ENCODE measurements at regions not wholly inside any gene's neighbourhood (a gene's known extent, or its start where the extent isn't known, plus 50 kb on each side); places are given as distances from the start of the nearest gene placed in this dataset.

- 73% methylated on average over 3 of the region's 3 CpGs for WGBS (ENCODE audit: insufficient coverage)
- Histone ChIP-seq H3K9me3 (ENCODE audit: control insufficient read depth, insufficient read depth, low read length) (no peaks in the 10 kb centered on the region), H3K4me1 (ENCODE audit: control insufficient read depth, insufficient read depth, low read length) (no peaks in the 10 kb centered on the region), H3K27ac (ENCODE audit: low read depth, low read length) (no peak overlapping the region), H3K4me3 (ENCODE audit: low read depth, low read length) (no peak overlapping the region), H3K36me3 (ENCODE audit: control insufficient read depth, insufficient read depth, low read length) (no peaks in the 10 kb centered on the region), H3K27me3 (ENCODE audit: control insufficient read depth, insufficient read depth, low read length) (no peaks in the 10 kb centered on the region)
- DNase-seq (ENCODE audit: low read depth in 4 of 6, low spot score in 6 of 6) = no peak
Measured at GRCh38 chr1:238409191-238409850, 518.6 kb upstream of the ZP4 start.

- no peaks in the 10 kb centered on the region for H3K4me1 ChIP-seq (ENCODE audit: control insufficient read depth, insufficient read depth, low read length)
- no peaks in the 10 kb centered on the region for H3K9me3 ChIP-seq (ENCODE audit: control insufficient read depth, insufficient read depth, low read length)
- no peak for DNase-seq (ENCODE audit: low read depth in 4 of 6, low spot score in 6 of 6)
- no peaks in the 10 kb centered on the region for H3K36me3 ChIP-seq (ENCODE audit: control insufficient read depth, insufficient read depth, low read length)
- no peak overlapping the region for H3K27ac ChIP-seq (ENCODE audit: low read depth, low read length)
- WGBS (ENCODE audit: insufficient coverage) = no CpG with 5 or more reads among the region's 3 CpGs
- H3K27me3 ChIP-seq (ENCODE audit: control insufficient read depth, insufficient read depth, low read length) = no peaks in the 10 kb centered on the region
- no peak overlapping the region for H3K4me3 ChIP-seq (ENCODE audit: low read depth, low read length)
Measured at GRCh38 chr1:238408737-238409136, 518.0 kb upstream of the ZP4 start.

GRCh38 chr1:238406098-238406860 lies 515.6 kb upstream of the ZP4 start:
- H3K4me1 ChIP-seq (ENCODE audit: control insufficient read depth, insufficient read depth, low read length) = no peaks in the 10 kb centered on the region
- no peaks in the 10 kb centered on the region for H3K9me3 ChIP-seq (ENCODE audit: control insufficient read depth, insufficient read depth, low read length)
- no peaks in the 10 kb centered on the region for H3K27me3 ChIP-seq (ENCODE audit: control insufficient read depth, insufficient read depth, low read length)
- WGBS (ENCODE audit: insufficient coverage) = no CpG with 5 or more reads among the region's 3 CpGs
- no peak overlapping the region for H3K27ac ChIP-seq (ENCODE audit: low read depth, low read length)
- no peak overlapping the region for H3K4me3 ChIP-seq (ENCODE audit: low read depth, low read length)
- DNase-seq (ENCODE audit: low read depth in 4 of 6, low spot score in 6 of 6) = no peak
- no peaks in the 10 kb centered on the region for H3K36me3 ChIP-seq (ENCODE audit: control insufficient read depth, insufficient read depth, low read length)

- no peaks in the 10 kb centered on the region for H3K9me3 ChIP-seq (ENCODE audit: control insufficient read depth, insufficient read depth, low read length)
- H3K27ac ChIP-seq (ENCODE audit: low read depth, low read length) = no peak overlapping the region
- no CpG with 5 or more reads among the region's 2 CpGs for WGBS (ENCODE audit: insufficient coverage)
Measured at GRCh38 chr1:238404921-238405320, 514.2 kb upstream of the ZP4 start.

GRCh38 chr1:238404481-238404880 lies 513.8 kb upstream of the ZP4 start:
- Histone ChIP-seq H3K27ac (ENCODE audit: low read depth, low read length) (no peak overlapping the region), H3K4me3 (ENCODE audit: low read depth, low read length) (no peak overlapping the region), H3K4me1 (ENCODE audit: control insufficient read depth, insufficient read depth, low read length) (no peaks in the 10 kb centered on the region), H3K9me3 (ENCODE audit: control insufficient read depth, insufficient read depth, low read length) (no peaks in the 10 kb centered on the region), H3K27me3 (ENCODE audit: control insufficient read depth, insufficient read depth, low read length) (no peaks in the 10 kb centered on the region), H3K36me3 (ENCODE audit: control insufficient read depth, insufficient read depth, low read length) (no peaks in the 10 kb centered on the region)
- peak in 1 of 6 donors; percentile 23 for DNase-seq (ENCODE audit: low read depth in 4 of 6, low spot score in 6 of 6)
- WGBS (ENCODE audit: insufficient coverage) = 50% methylated on average over 1 of the region's 1 CpG

More at GRCh38 chr1:238404921-238405320, 514.2 kb upstream of the ZP4 start:
- DNase-seq (ENCODE audit: low read depth in 4 of 6, low spot score in 6 of 6) = no peak
- H3K4me1 ChIP-seq (ENCODE audit: control insufficient read depth, insufficient read depth, low read length) = no peaks in the 10 kb centered on the region
- no peaks in the 10 kb centered on the region for H3K27me3 ChIP-seq (ENCODE audit: control insufficient read depth, insufficient read depth, low read length)
- H3K4me3 ChIP-seq (ENCODE audit: low read depth, low read length) = no peak overlapping the region
- H3K36me3 ChIP-seq (ENCODE audit: control insufficient read depth, insufficient read depth, low read length) = no peaks in the 10 kb centered on the region

- Histone ChIP-seq H3K27me3 (ENCODE audit: control insufficient read depth, insufficient read depth, low read length) (no peaks in the 10 kb centered on the region), H3K27ac (ENCODE audit: low read depth, low read length) (no peak overlapping the region), H3K4me3 (ENCODE audit: low read depth, low read length) (no peak overlapping the region), H3K4me1 (ENCODE audit: control insufficient read depth, insufficient read depth, low read length) (no peaks in the 10 kb centered on the region), H3K9me3 (ENCODE audit: control insufficient read depth, insufficient read depth, low read length) (no peaks in the 10 kb centered on the region), H3K36me3 (ENCODE audit: control insufficient read depth, insufficient read depth, low read length) (no peaks in the 10 kb centered on the region)
- WGBS (ENCODE audit: insufficient coverage) = 80% methylated on average over 1 of the region's 4 CpGs
- DNase-seq (ENCODE audit: low read depth in 4 of 6, low spot score in 6 of 6) = peak in 2 of 6 donors; percentile 42 to 73
Measured at GRCh38 chr1:238401144-238401543, 510.4 kb upstream of the ZP4 start.

- Histone ChIP-seq H3K4me3 (ENCODE audit: low read depth, low read length) (no peak overlapping the region), H3K4me1 (ENCODE audit: control insufficient read depth, insufficient read depth, low read length) (no peaks in the 10 kb centered on the region), H3K27me3 (ENCODE audit: control insufficient read depth, insufficient read depth, low read length) (no peaks in the 10 kb centered on the region), H3K27ac (ENCODE audit: low read depth, low read length) (no peak overlapping the region), H3K36me3 (ENCODE audit: control insufficient read depth, insufficient read depth, low read length) (no peaks in the 10 kb centered on the region), H3K9me3 (ENCODE audit: control insufficient read depth, insufficient read depth, low read length) (no peaks in the 10 kb centered on the region)
- 90% methylated on average over 3 of the region's 4 CpGs for WGBS (ENCODE audit: insufficient coverage)
- DNase-seq (ENCODE audit: low read depth in 4 of 6, low spot score in 6 of 6) = no peak
Measured at GRCh38 chr1:238399558-238399957, 508.8 kb upstream of the ZP4 start.

GRCh38 chr1:238396140-238396539 lies 505.4 kb upstream of the ZP4 start:
- no peak overlapping the region for H3K27ac ChIP-seq (ENCODE audit: low read depth, low read length)
- H3K27me3 ChIP-seq (ENCODE audit: control insufficient read depth, insufficient read depth, low read length) = no peaks in the 10 kb centered on the region
- H3K36me3 ChIP-seq (ENCODE audit: control insufficient read depth, insufficient read depth, low read length) = no peaks in the 10 kb centered on the region
- H3K9me3 ChIP-seq (ENCODE audit: control insufficient read depth, insufficient read depth, low read length) = no peaks in the 10 kb centered on the region
- H3K4me3 ChIP-seq (ENCODE audit: low read depth, low read length) = no peak overlapping the region
- H3K4me1 ChIP-seq (ENCODE audit: control insufficient read depth, insufficient read depth, low read length) = no peaks in the 10 kb centered on the region
- DNase-seq (ENCODE audit: low read depth in 4 of 6, low spot score in 6 of 6) = no peak

GRCh38 chr1:238384381-238384780 lies 493.7 kb upstream of the ZP4 start:
- Histone ChIP-seq H3K27ac (ENCODE audit: low read depth, low read length) (no peak overlapping the region), H3K36me3 (ENCODE audit: control insufficient read depth, insufficient read depth, low read length) (no peaks in the 10 kb centered on the region), H3K4me3 (ENCODE audit: low read depth, low read length) (no peak overlapping the region), H3K4me1 (ENCODE audit: control insufficient read depth, insufficient read depth, low read length) (no peaks in the 10 kb centered on the region), H3K9me3 (ENCODE audit: control insufficient read depth, insufficient read depth, low read length) (no peaks in the 10 kb centered on the region), H3K27me3 (ENCODE audit: control insufficient read depth, insufficient read depth, low read length) (no peaks in the 10 kb centered on the region)
- no CpG with 5 or more reads among the region's 5 CpGs for WGBS (ENCODE audit: insufficient coverage)
- no peak for DNase-seq (ENCODE audit: low read depth in 4 of 6, low spot score in 6 of 6)

GRCh38 chr1:238380167-238380566 lies 489.4 kb upstream of the ZP4 start:
- Histone ChIP-seq H3K36me3 (ENCODE audit: control insufficient read depth, insufficient read depth, low read length) (no peaks in the 10 kb centered on the region), H3K4me3 (ENCODE audit: low read depth, low read length) (no peak overlapping the region), H3K27ac (ENCODE audit: low read depth, low read length) (no peak overlapping the region), H3K9me3 (ENCODE audit: control insufficient read depth, insufficient read depth, low read length) (no peaks in the 10 kb centered on the region), H3K27me3 (ENCODE audit: control insufficient read depth, insufficient read depth, low read length) (no peaks in the 10 kb centered on the region), H3K4me1 (ENCODE audit: control insufficient read depth, insufficient read depth, low read length) (no peaks in the 10 kb centered on the region)
- no peak for DNase-seq (ENCODE audit: low read depth in 4 of 6, low spot score in 6 of 6)
- 100% methylated on average over 1 of the region's 2 CpGs for WGBS (ENCODE audit: insufficient coverage)
